Peyer's patch (tissue), 4 donors: ENCODE measurements at regions not wholly inside any gene's neighbourhood (a gene's known extent, or its start where the extent isn't known, plus 50 kb on each side); places are given as distances from the start of the nearest gene placed in this dataset.

Experiments used
- DNase-seq, 3 donors: peaks; one replicate each; pipeline ENCODE4 v3.0.0-alpha.2; 2017 to 2019
- H3K27ac ChIP-seq, 4 donors: fragments of 200-600 bp; sonication (generic); one replicate each; pipeline ENCODE4 v1.5.1; 2016 to 2019
- H3K27me3 ChIP-seq, 2 donors: fragments of 200-600 bp; sonication (generic); one replicate each; pipeline ENCODE4 v1.5.1; 2019
- H3K36me3 ChIP-seq, 3 donors: fragments of 200-600 bp; sonication (generic); one replicate each; pipeline ENCODE4 v1.5.1; 2016 to 2019
- H3K4me1 ChIP-seq, 4 donors: fragments of 200-600 bp; sonication (generic); one replicate each; pipeline ENCODE4 v1.5.1; 2016 to 2019
- H3K4me3 ChIP-seq, 4 donors: fragments of 200-600 bp; sonication (generic); 1 replicate in 3 of 4; 2 replicates in 1 of 4; pipeline ENCODE4 v1.5.1; 2016 to 2019; ENCODE audit warnings: mild to moderate bottlenecking in 1 of 4
- H3K9me3 ChIP-seq, 4 donors: fragments of 200-600 bp; sonication (generic); one replicate each; pipeline ENCODE4 v1.5.1; 2016 to 2019; ENCODE audit warnings: mild to moderate bottlenecking in 1 of 4
- POLR2A ChIP-seq, 2 donors: fragments of 450-650 bp; IDR thresholded peaks; one replicate each; pipeline ENCODE4 v1.5.1; 2017; ENCODE audit warnings: antibody characterized with exemption in 2 of 2, mild to moderate bottlenecking in 2 of 2, moderate library complexity in 2 of 2
- TF ChIP-seq, protein P1 (sequence below), 6 experiments: fragments of 450-650 bp in 4 of 6; fragments of 200-600 bp in 2 of 6; sonication (generic) in 1 of 6; IDR thresholded peaks; one replicate each; pipeline ENCODE4 v1.5.1; 2017 to 2019; ENCODE audit warnings: antibody characterized with exemption in 6 of 6, mild to moderate bottlenecking in 3 of 6, moderate library complexity in 1 of 6

DNA sequence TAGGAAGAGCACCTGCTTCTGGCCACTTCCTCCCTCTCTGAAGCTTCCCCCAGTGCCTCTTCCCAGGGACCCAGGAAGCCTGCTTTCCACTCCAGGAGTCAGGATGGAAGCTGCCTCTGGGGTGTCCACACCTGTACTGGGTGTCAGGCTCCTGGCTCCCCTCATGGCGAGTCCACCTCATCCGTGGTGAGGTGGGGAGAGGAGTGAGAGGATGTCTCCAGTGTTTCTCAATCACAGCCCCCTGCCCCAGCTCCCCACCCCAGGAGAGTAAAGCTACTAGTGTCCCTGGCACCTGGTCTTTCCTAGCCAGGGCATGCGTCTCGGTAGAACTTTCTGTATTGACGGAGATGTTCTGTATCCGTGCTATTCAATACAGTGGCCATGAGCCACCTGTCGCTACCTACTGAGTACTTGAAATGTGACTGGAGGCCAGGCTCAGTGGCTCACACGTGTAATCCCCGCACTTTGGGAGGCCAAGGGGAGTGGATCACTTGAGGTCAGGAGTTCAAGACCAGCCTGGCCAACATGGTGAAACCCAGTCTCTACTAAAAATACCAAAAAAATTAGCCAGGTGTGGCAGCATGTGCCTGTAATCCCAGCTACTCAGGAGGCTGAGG lies 171.2 kb upstream of the HAAO start:
- no peaks in the 10 kb centered on the region for H3K27me3 ChIP-seq
- no peak for DNase-seq
- peaks cover 0 to 37% (median 7%) of the 10 kb centered on the region in 4 donors for H3K4me1 ChIP-seq
- TF ChIP-seq, protein P1, sequence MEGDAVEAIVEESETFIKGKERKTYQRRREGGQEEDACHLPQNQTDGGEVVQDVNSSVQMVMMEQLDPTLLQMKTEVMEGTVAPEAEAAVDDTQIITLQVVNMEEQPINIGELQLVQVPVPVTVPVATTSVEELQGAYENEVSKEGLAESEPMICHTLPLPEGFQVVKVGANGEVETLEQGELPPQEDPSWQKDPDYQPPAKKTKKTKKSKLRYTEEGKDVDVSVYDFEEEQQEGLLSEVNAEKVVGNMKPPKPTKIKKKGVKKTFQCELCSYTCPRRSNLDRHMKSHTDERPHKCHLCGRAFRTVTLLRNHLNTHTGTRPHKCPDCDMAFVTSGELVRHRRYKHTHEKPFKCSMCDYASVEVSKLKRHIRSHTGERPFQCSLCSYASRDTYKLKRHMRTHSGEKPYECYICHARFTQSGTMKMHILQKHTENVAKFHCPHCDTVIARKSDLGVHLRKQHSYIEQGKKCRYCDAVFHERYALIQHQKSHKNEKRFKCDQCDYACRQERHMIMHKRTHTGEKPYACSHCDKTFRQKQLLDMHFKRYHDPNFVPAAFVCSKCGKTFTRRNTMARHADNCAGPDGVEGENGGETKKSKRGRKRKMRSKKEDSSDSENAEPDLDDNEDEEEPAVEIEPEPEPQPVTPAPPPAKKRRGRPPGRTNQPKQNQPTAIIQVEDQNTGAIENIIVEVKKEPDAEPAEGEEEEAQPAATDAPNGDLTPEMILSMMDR (IDR thresholded peaks at IDR 0.05): no peak
- no peak for TF ChIP-seq POLR2A (IDR thresholded peaks at IDR 0.05)
- H3K9me3 ChIP-seq: no peaks in the 10 kb centered on the region
- peak overlapping the region in 1 of 4 donors; percentile 66 for H3K27ac ChIP-seq
- H3K4me3 ChIP-seq: no peak overlapping the region
- no peaks in the 10 kb centered on the region for H3K36me3 ChIP-seq

DNA sequence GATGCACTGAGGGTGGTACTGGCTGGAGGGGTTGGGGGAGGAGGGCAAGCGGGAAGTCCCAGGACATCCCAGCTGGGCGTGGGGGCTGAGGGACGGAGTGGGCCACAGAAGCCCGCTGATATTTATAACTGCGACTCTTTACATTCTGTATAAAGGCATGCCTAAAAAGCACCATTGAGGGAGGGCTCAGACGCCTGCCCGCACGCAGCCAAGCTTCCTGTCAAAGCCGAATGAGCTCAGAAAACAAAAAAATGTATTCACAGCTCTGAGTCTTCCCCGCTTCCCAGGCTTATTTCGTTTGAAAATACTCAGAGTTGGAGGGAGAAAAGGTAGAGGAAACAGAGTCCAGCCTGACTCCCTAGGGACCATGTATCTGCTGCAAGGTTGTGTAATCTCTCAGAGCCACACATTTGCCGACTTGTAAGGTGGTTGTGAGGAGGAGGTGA lies 170.1 kb upstream of the HAAO start:
- Histone ChIP-seq H3K9me3 (no peaks in the 10 kb centered on the region), H3K4me1 (peaks cover 0 to 37% (median 7%) of the 10 kb centered on the region in 4 donors), H3K27me3 (no peaks in the 10 kb centered on the region), H3K4me3 (no peak overlapping the region), H3K27ac (peak overlapping the region; percentile 56 to 76 (median 65)), H3K36me3 (no peaks in the 10 kb centered on the region)
- TF ChIP-seq POLR2A (IDR thresholded peaks at IDR 0.05): no peak
- TF ChIP-seq, protein P1 (IDR thresholded peaks at IDR 0.05): no peak
- DNase-seq: peak in 1 of 3 donors; percentile 33

DNA sequence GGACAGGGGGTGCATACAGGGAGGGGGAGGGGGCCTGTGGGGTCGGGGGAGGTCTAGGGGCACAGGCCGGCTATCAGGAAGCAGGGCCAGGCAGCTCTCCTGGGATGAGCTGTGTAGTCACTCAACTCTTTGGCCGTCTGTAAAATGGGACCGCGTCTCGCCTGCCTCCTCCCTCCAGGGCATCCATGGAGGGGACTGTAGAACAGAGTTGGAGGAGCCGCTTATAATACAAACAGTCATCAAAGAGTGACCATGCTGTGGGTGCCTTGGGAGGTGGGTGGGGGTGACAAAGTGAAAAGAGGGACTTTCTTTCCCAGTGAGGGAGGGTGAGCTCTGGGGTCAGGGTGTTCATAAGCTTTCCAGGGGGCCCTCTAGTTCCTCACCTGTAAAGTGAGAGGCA lies 169.6 kb upstream of the HAAO start:
- peak overlapping the region; percentile 56 to 76 (median 65) for H3K27ac ChIP-seq
- no peaks in the 10 kb centered on the region for H3K9me3 ChIP-seq
- H3K36me3 ChIP-seq: no peaks in the 10 kb centered on the region
- peaks cover 0 to 37% (median 7%) of the 10 kb centered on the region in 4 donors for H3K4me1 ChIP-seq
- H3K27me3 ChIP-seq: no peaks in the 10 kb centered on the region
- no peak for TF ChIP-seq POLR2A (IDR thresholded peaks at IDR 0.05)
- TF ChIP-seq, protein P1 (IDR thresholded peaks at IDR 0.05): no peak
- H3K4me3 ChIP-seq: no peak overlapping the region
- DNase-seq: peak in 1 of 3 donors; percentile 15

DNA sequence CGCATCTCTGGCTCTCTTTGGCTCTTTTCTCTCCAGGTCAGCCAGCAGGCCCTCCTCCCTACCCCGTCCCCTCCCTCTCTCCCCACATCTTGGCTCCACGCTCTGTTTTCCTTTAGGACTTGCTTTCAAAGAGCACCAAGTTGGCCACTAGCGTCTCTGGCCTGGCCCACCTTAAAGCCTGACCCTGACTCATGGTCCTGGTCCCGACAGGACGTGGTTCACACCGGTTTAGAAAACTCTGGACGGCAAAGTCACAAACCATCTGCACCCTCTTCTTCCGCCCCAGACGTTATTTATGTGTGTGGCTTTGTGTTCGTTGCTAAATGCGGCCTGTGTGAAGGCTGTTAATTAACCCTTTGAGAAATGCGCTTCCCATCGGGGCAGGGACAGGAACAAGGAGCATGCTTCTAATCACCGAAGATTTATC lies 169.0 kb upstream of the HAAO start:
- H3K4me1 ChIP-seq: peaks cover 0 to 37% (median 7%) of the 10 kb centered on the region in 4 donors
- no peak overlapping the region for H3K4me3 ChIP-seq
- no peak for TF ChIP-seq POLR2A (IDR thresholded peaks at IDR 0.05)
- TF ChIP-seq, protein P1 (IDR thresholded peaks at IDR 0.05): no peak
- H3K27me3 ChIP-seq: no peaks in the 10 kb centered on the region
- no peaks in the 10 kb centered on the region for H3K36me3 ChIP-seq
- peak overlapping the region; percentile 56 to 76 (median 65) for H3K27ac ChIP-seq
- peak in 1 of 3 donors; percentile 61 for DNase-seq
- no peaks in the 10 kb centered on the region for H3K9me3 ChIP-seq

DNA sequence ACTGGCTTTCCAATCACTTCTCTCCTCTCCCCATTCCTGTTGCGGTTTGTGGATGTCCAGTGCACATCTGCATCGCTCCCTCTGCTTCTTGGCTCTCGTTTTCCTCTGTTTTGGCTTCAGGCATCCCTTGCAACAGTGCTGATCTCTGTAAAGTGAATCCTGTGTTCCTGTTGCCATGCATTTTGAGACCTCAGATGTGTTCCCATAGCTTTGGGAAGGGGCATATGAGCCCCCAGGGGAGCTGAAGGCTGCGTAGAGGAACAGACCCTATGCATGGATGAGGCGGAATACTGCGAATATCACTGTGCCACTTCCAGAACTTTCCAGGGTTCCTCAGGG lies 168.4 kb upstream of the HAAO start:
- no peaks in the 10 kb centered on the region for H3K27me3 ChIP-seq
- no peaks in the 10 kb centered on the region for H3K36me3 ChIP-seq
- H3K4me3 ChIP-seq: no peak overlapping the region
- no peaks in the 10 kb centered on the region for H3K9me3 ChIP-seq
- TF ChIP-seq, protein P1 (IDR thresholded peaks at IDR 0.05): no peak
- no peak for TF ChIP-seq POLR2A (IDR thresholded peaks at IDR 0.05)
- H3K27ac ChIP-seq: peak overlapping the region; percentile 56 to 76 (median 65)
- peaks cover 0 to 37% (median 7%) of the 10 kb centered on the region in 4 donors for H3K4me1 ChIP-seq
- no peak for DNase-seq
